ENCODE measurements at regions not wholly inside any gene's neighbourhood (a gene's known extent, or its start where the extent isn't known, plus 50 kb on each side); places are given as distances from the start of the nearest gene placed in this dataset.

- no peak for DNase-seq (ENCODE audit: low read depth)
- no peak for TF ChIP-seq CTCF (IDR thresholded peaks at IDR 0.05; ENCODE audit: insufficient read depth, low read depth, low read length, missing control alignments)
These were observed 215.5 kb upstream of the ARG1 start for GRCh38 chr6:131357501-131357900.

GRCh38 chr6:131362070-131362469 is 211.0 kb upstream of the ARG1 start:
- H3K4me3 ChIP-seq (ENCODE audit: low read length), result no peak overlapping the region
- TF ChIP-seq CTCF (IDR thresholded peaks at IDR 0.05; ENCODE audit: insufficient read depth, low read depth, low read length, missing control alignments), result no peak
- peak; percentile 54 for DNase-seq (ENCODE audit: low read depth)

More at GRCh38 chr6:131357501-131357900, 215.5 kb upstream of the ARG1 start:
- no peak overlapping the region for H3K4me3 ChIP-seq (ENCODE audit: low read length)

GRCh38 chr6:131362696-131363095 is 210.3 kb upstream of the ARG1 start:
- TF ChIP-seq CTCF (IDR thresholded peaks at IDR 0.05; ENCODE audit: insufficient read depth, low read depth, low read length, missing control alignments), result no peak
- no peak for DNase-seq (ENCODE audit: low read depth)
- H3K4me3 ChIP-seq (ENCODE audit: low read length), result no peak overlapping the region

GRCh38 chr6:131363947-131364834 is 208.8 kb upstream of the ARG1 start:
- no peak for DNase-seq (ENCODE audit: low read depth)

GRCh38 chr6:131366223-131366622 is 206.8 kb upstream of the ARG1 start:
- H3K4me3 ChIP-seq (ENCODE audit: low read length), result no peak overlapping the region
- TF ChIP-seq CTCF (IDR thresholded peaks at IDR 0.05; ENCODE audit: insufficient read depth, low read depth, low read length, missing control alignments), result no peak
- DNase-seq (ENCODE audit: low read depth), result no peak

More at GRCh38 chr6:131363947-131364834, 208.8 kb upstream of the ARG1 start:
- no peak overlapping the region for H3K4me3 ChIP-seq (ENCODE audit: low read length)
- TF ChIP-seq CTCF (IDR thresholded peaks at IDR 0.05; ENCODE audit: insufficient read depth, low read depth, low read length, missing control alignments), result no peak

GRCh38 chr6:131367206-131367873 is 205.7 kb upstream of the ARG1 start:
- no peak for DNase-seq (ENCODE audit: low read depth)
- TF ChIP-seq CTCF (IDR thresholded peaks at IDR 0.05; ENCODE audit: insufficient read depth, low read depth, low read length, missing control alignments), result no peak
- no peak overlapping the region for H3K4me3 ChIP-seq (ENCODE audit: low read length)

Data from epithelial cell of esophagus (primary cell).